HG02981 (cell line): ENCODE measurements at regions not wholly inside any gene's neighbourhood (a gene's known extent, or its start where the extent isn't known, plus 50 kb on each side); places are given as distances from the start of the nearest gene placed in this dataset.
"Not testable (repeated sequence)": the region's sequence is repeated elsewhere in the genome, so short reads cannot be mapped to it uniquely, and the experiment has no call there.

Source experiments
- ATAC-seq: cut with Tn5 transposase; IDR thresholded peaks from one replicate; pipeline ENCODE4 v1.9.1; 2021; ENCODE audit warnings: mild to moderate bottlenecking, moderate library complexity; ENCODE audit not compliant: unreplicated experiment

- ATAC-seq = no peak
Measured at GRCh38 chr12:58615576-58615975, 304.7 kb downstream of the LRIG3 start.

GRCh38 chr12:58616618-58617017, 303.7 kb downstream of the LRIG3 start:
- ATAC-seq = no peak

GRCh38 chr12:58621126-58621525, 299.2 kb downstream of the LRIG3 start:
- no peak for ATAC-seq

- no peak for ATAC-seq
Measured at GRCh38 chr12:58629376-58629775, 290.9 kb downstream of the LRIG3 start.

GRCh38 chr12:58633479-58633878, 286.8 kb downstream of the LRIG3 start:
- ATAC-seq = no peak

GRCh38 chr12:58639318-58639934, 280.9 kb downstream of the LRIG3 start:
- no peak for ATAC-seq

- ATAC-seq = no peak
Measured at GRCh38 chr12:58640314-58640713, 280.0 kb downstream of the LRIG3 start.

- ATAC-seq = no peak
Measured at GRCh38 chr12:58645946-58646345, 274.4 kb downstream of the LRIG3 start.

GRCh38 chr12:58647495-58647894, 272.8 kb downstream of the LRIG3 start:
- ATAC-seq = no peak

- ATAC-seq = no peak
Measured at GRCh38 chr12:58648176-58648575, 272.1 kb downstream of the LRIG3 start.

- no peak for ATAC-seq
Measured at GRCh38 chr12:58651850-58652249, 268.5 kb downstream of the LRIG3 start.

- no peak for ATAC-seq
Measured at GRCh38 chr12:58654021-58654420, 266.3 kb downstream of the LRIG3 start.

- ATAC-seq = no peak
Measured at GRCh38 chr12:58655375-58655774, 264.9 kb downstream of the LRIG3 start.

- no peak for ATAC-seq
Measured at GRCh38 chr12:58656254-58657009, 263.9 kb downstream of the LRIG3 start.

GRCh38 chr12:58657190-58657589, 263.1 kb downstream of the LRIG3 start:
- no peak for ATAC-seq

GRCh38 chr12:58665375-58665774, 254.9 kb downstream of the LRIG3 start:
- ATAC-seq = no peak

- ATAC-seq = no peak
Measured at GRCh38 chr12:58668233-58668632, 252.1 kb downstream of the LRIG3 start.

GRCh38 chr12:58668871-58669270, 251.4 kb downstream of the LRIG3 start:
- ATAC-seq = no peak

- ATAC-seq = no peak
Measured at GRCh38 chr12:58670623-58671022, 249.7 kb downstream of the LRIG3 start.

GRCh38 chr12:58671196-58671595, 249.1 kb downstream of the LRIG3 start:
- no peak for ATAC-seq

GRCh38 chr12:58673021-58673420, 247.3 kb downstream of the LRIG3 start:
- ATAC-seq = no peak

- not testable (repeated sequence) for ATAC-seq
Measured at GRCh38 chr12:58677833-58678232, 242.5 kb downstream of the LRIG3 start.

- ATAC-seq = no peak
Measured at GRCh38 chr12:58678753-58679152, 241.6 kb downstream of the LRIG3 start.
